ENCODE measurements at regions not wholly inside any gene's neighbourhood (a gene's known extent, or its start where the extent isn't known, plus 50 kb on each side); places are given as distances from the start of the nearest gene placed in this dataset.

GRCh38 chr11:82601711-82602110 lies 132.0 kb downstream of the FAM181B start:
- Histone ChIP-seq H2AFZ (ENCODE audit: low read length) (no peak overlapping the region), H3K4me3 (ENCODE audit: low read depth, low read length, poor library complexity, severe bottlenecking) (no peak overlapping the region), H3K36me3 (ENCODE audit: insufficient read depth, low read length) (no peaks in the 10 kb centered on the region), H3K9me3 (ENCODE audit: low read length) (no peaks in the 10 kb centered on the region), H3K79me2 (ENCODE audit: insufficient read depth, low read depth, low read length) (no peaks in the 10 kb centered on the region), H3K27ac (ENCODE audit: low read depth, low read length, poor library complexity, severe bottlenecking) (no peak overlapping the region), H3K4me2 (ENCODE audit: low read length) (no peak overlapping the region), H3K4me1 (ENCODE audit: insufficient read depth, low read length, poor library complexity, severe bottlenecking) (no peaks in the 10 kb centered on the region), H4K20me1 (ENCODE audit: insufficient read depth, low read length) (no peaks in the 10 kb centered on the region), H3K9me2 (ENCODE audit: insufficient read depth, low read length) (no peaks in the 10 kb centered on the region)
- DNase-seq (ENCODE audit: low spot score): no peak
- ChIA-PET CTCF (ENCODE audit: unreplicated experiment) (no interaction called here), POLR2A (no interaction called here)
- no TSS peak for BruUV-seq (replicated peaks)
- TF ChIP-seq EZH2phosphoT487 (IDR thresholded peaks at IDR 0.05; ENCODE audit: borderline replicate concordance, low read depth, low read length) (no peak), CTCF (conservative IDR thresholded peaks at IDR 0.05; ENCODE audit: low read length) (no peak)
- intact Hi-C loops (cut with micrococcal nuclease; ENCODE audit: unreplicated experiment): loop anchor here (10.0 kb wide), 1 partner anchor 107 kb away; no protein-coding TSS in a partner anchor

- no peaks in the 10 kb centered on the region for H3K79me2 ChIP-seq (ENCODE audit: insufficient read depth, low read depth, low read length)
- H3K9me3 ChIP-seq (ENCODE audit: low read length): no peaks in the 10 kb centered on the region
- no peaks in the 10 kb centered on the region for H4K20me1 ChIP-seq (ENCODE audit: insufficient read depth, low read length)
- H3K27ac ChIP-seq (ENCODE audit: low read depth, low read length, poor library complexity, severe bottlenecking): no peak overlapping the region
- intact Hi-C loops (cut with micrococcal nuclease; ENCODE audit: unreplicated experiment): loop anchor here (10.0 kb wide), 2 partner anchors 65 to 105 kb away; no protein-coding TSS in a partner anchor
- H3K4me1 ChIP-seq (ENCODE audit: insufficient read depth, low read length, poor library complexity, severe bottlenecking): no peaks in the 10 kb centered on the region
- no peak overlapping the region for H3K4me2 ChIP-seq (ENCODE audit: low read length)
- CTCF ChIA-PET (ENCODE audit: unreplicated experiment): no interaction called here
- H3K4me3 ChIP-seq (ENCODE audit: low read depth, low read length, poor library complexity, severe bottlenecking): no peak overlapping the region
- BruUV-seq (replicated peaks): no TSS peak
- no peaks in the 10 kb centered on the region for H3K36me3 ChIP-seq (ENCODE audit: insufficient read depth, low read length)
- POLR2A ChIA-PET: interaction anchor here (0.5 kb wide), 1 partner anchor 815 kb away, joined by 4 read pairs; no protein-coding TSS in a partner anchor
- TF ChIP-seq CTCF (conservative IDR thresholded peaks at IDR 0.05; ENCODE audit: low read length): no peak
- no peak for TF ChIP-seq EZH2phosphoT487 (IDR thresholded peaks at IDR 0.05; ENCODE audit: borderline replicate concordance, low read depth, low read length)
- no peak for DNase-seq (ENCODE audit: low spot score)
- H3K9me2 ChIP-seq (ENCODE audit: insufficient read depth, low read length): no peaks in the 10 kb centered on the region
- no peak overlapping the region for H2AFZ ChIP-seq (ENCODE audit: low read length)
Observed at GRCh38 chr11:82599836-82600235, 133.8 kb downstream of the FAM181B start.

- intact Hi-C loops (cut with micrococcal nuclease; ENCODE audit: unreplicated experiment): no loop called here
- ChIA-PET CTCF (ENCODE audit: unreplicated experiment) (interaction anchor here (0.7 kb wide), 1 partner anchor 10 kb away, joined by 4 read pairs; no protein-coding TSS in a partner anchor), POLR2A (interaction anchor here (0.6 kb wide), 1 partner anchor 33 kb away, joined by 5 read pairs; no protein-coding TSS in a partner anchor)
- H3K9me2 ChIP-seq (ENCODE audit: insufficient read depth, low read length): no peaks in the 10 kb centered on the region
- no TSS peak for BruUV-seq (replicated peaks)
- no peaks in the 10 kb centered on the region for H3K79me2 ChIP-seq (ENCODE audit: insufficient read depth, low read depth, low read length)
- H3K4me3 ChIP-seq (ENCODE audit: low read depth, low read length, poor library complexity, severe bottlenecking): no peak overlapping the region
- no peaks in the 10 kb centered on the region for H3K4me1 ChIP-seq (ENCODE audit: insufficient read depth, low read length, poor library complexity, severe bottlenecking)
- DNase-seq (ENCODE audit: low spot score): no peak
- no peak overlapping the region for H2AFZ ChIP-seq (ENCODE audit: low read length)
- H3K36me3 ChIP-seq (ENCODE audit: insufficient read depth, low read length): no peaks in the 10 kb centered on the region
- no peaks in the 10 kb centered on the region for H4K20me1 ChIP-seq (ENCODE audit: insufficient read depth, low read length)
- no peak overlapping the region for H3K4me2 ChIP-seq (ENCODE audit: low read length)
- H3K27ac ChIP-seq (ENCODE audit: low read depth, low read length, poor library complexity, severe bottlenecking): no peak overlapping the region
- TF ChIP-seq CTCF (conservative IDR thresholded peaks at IDR 0.05; ENCODE audit: low read length): no peak
- TF ChIP-seq EZH2phosphoT487 (IDR thresholded peaks at IDR 0.05; ENCODE audit: borderline replicate concordance, low read depth, low read length): no peak
- no peaks in the 10 kb centered on the region for H3K9me3 ChIP-seq (ENCODE audit: low read length)
Observed at GRCh38 chr11:82586581-82586980, 147.1 kb downstream of the FAM181B start.
